Stimulated activated CD8-positive, alpha-beta memory T cell treated with anti-CD3 and anti-CD28 coated beads, Interleukin-7, amount 100 ng/mL, for 1 hour (primary cell): ENCODE measurements at regions not wholly inside any gene's neighbourhood (a gene's known extent, or its start where the extent isn't known, plus 50 kb on each side); places are given as distances from the start of the nearest gene placed in this dataset.
"Not testable (repeated sequence)": the region's sequence is repeated elsewhere in the genome, so short reads cannot be mapped to it uniquely, and the experiment has no call there.

ENCODE experiments used
- DNase-seq, 2 donors: peaks; one replicate each; pipeline ENCODE4 v3.0.0-alpha.2; 2020; ENCODE audit warnings: low read depth in 2 of 2

DNA sequence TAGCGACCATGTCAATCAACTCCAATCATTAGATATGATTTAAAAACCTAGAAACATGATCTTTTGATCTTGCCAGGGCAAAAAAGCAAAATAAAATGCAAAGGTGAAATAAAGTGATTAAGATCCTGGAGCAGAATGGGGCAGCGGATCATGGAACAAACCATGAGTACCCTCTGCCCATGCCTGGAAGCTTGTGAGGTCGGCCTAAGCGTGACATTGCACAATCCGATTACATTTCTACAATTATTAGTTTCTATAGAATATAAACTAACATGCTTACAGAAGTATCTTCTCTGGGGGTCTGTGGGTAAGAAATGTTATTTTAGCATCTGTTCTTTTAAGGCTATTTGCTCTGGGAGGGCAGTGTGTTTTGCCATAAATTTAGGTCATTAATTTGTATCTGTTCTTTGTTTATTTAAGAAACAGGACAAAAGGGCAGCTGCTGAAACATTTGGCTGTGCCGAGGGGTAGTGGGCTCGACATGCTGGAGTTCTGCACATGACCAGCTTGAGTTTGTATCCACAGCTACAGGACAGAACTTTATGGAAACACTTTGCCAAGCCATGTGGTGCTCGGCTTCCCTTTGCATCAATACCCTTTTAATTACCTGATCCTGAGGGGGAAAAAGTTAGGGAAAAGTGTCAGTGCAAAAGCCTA is 55.9 kb downstream of the ZBTB18 start:
- no peak for DNase-seq

DNA sequence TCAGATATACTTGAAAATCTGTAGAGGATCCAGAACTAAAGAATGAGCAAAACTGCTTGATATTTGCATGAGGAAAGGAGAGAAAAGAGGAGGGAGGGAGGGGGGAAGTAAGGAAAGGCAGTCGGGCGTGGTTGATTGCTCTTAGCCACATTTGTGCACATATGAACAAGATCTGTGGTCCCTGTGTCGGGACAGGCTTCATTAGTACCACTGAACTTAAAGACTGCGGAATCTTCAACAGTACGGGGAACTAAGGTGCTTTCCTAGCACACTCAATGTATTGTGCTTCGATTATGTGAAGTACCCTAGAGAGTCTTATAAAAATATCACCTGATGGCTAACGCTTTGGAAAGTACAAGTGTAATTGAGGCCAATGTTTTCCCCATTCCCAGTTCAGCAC is 59.9 kb downstream of the ZBTB18 start:
- DNase-seq = no peak

DNA sequence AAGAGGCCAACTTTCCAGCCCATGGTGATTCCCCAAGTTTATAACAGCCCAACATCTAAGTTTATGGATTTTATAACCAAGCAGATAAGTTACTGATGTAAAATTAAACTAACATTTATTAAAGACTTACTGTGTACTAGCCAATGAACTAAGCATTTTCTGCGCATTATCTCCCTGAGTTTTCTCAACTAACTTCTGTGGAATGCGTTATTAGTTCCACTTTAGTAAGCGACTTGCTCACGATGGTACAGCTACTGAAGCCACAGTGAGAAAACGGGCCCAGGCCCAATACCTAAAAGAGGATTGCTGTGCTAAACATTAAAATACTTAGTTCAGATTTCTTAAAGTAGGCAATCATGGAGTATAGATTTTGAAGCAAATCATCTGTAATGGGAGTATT is 61.0 kb downstream of the ZBTB18 start:
- DNase-seq = no peak

DNA sequence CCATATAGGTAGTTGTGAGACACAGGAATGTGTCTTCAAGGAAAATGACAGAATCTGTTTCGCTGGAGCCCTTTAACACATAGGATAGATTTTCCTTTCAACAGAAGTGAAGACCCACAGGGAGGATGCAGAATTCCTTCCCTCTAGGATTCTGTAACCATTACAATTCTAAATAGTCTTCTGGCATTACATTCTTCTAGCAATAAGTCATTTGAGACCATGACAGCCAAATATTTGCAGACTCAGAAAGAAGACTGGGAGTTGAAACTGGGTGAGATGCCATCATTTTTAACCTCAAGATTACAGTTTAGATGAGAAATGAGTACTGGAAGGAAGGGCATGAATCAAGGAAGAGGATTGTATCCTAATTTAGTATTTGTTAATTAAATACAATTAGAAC is 61.6 kb downstream of the ZBTB18 start:
- no peak for DNase-seq

DNA sequence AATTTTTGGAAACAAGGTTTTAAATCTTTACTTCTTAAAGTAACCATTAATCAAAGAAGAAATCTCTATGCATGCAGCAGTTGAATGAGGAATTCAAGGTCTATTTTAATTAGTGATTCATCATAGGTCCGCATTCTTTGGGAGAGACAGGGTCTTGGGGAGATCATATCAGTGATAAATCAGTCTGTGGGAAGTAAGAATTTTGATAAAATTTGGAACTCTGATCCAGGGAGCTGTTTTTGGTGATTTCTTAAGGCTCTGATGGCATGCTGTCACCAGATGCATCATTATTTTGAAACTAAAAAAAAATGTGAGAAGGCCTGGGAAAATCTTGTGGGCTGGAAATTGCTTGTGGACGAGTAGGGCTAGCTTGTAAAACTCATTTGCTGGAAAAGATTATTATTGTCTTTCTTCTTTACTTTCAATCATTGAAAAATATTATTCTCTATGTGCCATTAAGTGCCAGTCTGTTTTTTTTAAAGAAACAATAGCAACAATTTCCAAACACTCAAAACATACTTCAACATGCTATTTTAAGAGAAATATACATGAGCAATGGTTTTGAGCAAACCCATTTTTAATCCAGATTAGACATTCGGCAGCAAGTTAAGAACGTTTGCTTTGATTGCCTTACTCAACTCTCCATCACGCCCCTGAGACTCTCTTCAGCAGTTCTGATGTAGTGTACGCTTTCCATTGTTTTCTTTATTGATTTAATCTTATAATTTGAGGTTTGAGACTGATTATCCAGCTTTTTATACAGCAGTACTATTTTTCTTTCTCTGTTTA is 62.6 kb downstream of the ZBTB18 start:
- no peak for DNase-seq

DNA sequence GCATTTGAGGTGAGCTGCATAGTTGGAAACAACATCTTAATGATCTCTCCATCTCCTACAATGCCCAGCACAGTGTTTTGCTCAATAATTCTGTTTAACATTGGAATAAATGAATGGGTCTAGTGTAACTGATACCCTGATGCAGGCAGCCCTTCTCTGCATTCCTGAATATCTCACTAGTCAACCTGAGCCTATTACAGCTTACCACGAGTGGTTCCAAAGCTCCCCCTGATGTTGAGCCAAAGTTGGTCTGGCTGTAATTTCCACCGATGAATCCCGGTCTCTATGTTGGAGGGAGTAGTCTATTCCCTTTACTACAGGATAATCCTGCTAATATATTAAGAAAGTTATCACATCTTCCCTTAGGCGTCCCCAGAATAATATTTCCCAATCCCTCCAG is 63.8 kb downstream of the ZBTB18 start:
- DNase-seq = no peak

DNA sequence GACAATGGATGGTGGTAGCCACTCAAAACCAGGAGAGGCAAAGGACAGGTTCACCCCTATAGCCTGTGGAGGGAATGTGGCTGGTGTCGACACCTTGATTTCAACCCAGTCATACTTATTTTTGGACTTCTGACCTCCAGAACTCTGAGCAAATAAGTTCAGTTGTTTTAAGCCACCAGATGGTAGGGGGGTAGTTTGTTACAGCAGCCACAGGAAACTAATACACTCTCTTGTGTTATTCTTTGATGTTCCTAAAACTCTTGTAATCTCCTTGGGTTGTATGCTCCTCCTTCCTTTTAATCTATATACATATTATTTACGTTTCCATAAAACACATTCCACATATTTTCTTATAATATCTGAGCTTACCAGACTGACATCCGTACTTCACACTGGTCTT is 65.9 kb downstream of the ZBTB18 start:
- DNase-seq = no peak

DNA sequence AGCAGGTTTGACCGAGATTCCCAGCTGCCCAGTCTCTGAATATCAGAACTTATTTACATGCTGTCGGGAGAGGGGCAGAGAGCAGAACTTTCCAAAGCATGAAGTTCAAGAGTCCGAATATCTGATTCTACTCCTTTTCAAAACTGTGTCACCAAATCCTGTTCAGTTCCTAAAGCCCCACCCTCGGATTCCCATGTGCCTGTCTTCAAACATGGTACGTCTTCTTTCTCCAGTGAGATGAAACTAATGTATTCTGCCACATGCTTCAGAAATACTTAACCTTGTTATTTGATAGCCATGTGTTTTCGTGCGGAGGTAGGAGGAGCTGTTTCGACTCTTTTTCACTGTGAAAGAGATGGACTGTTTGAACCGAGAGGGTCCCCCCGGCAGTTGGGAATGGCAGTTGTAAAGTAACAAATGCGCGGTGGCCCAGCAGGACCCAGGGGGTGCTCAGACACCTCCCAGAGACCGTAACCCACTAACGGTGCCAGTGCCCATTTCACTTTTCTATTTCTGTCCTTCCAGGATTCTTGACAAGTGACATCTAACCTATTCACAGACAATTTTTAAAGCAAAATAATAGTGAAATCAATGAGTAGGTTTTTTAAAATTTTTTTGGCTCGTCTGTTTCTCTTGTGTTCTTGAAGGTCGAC is 67.2 kb downstream of the ZBTB18 start:
- DNase-seq = no peak

DNA sequence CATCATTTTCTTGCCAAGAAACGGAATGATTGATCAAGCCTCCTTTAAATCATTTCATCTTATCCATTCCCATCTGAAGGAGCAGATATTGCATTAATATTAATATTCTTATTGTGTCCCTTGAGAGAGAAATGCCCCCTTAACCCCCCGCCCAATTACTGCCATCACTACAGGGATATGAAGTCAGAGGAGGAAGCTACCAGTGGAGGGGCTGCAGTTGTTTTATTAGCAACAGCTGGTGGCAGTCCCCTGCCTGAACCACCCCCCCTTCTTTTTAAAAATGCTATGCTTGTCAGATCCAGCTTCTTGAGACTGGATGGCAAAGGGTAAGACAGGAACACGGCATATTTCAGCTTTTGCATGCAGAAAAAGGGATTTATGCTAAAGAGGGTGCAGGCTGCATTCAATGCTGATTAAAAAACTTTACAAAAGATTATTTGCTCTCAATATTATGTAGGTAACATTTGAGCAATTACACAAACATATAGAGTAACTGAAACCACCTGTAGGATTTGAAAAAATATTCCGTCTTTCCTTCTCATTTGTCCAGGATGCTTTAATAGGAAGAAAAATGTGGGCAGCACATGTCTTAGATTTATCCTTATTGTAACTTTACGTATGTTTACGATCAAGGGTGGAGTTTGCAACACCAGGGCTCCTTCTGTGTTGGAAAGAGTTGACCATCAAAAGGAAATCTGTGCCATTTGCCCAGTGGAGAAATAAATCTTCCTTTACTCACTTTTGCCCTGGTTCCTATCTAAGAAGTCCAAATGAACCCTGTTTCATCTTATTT is 77.7 kb downstream of the ZBTB18 start:
- no peak for DNase-seq

DNA sequence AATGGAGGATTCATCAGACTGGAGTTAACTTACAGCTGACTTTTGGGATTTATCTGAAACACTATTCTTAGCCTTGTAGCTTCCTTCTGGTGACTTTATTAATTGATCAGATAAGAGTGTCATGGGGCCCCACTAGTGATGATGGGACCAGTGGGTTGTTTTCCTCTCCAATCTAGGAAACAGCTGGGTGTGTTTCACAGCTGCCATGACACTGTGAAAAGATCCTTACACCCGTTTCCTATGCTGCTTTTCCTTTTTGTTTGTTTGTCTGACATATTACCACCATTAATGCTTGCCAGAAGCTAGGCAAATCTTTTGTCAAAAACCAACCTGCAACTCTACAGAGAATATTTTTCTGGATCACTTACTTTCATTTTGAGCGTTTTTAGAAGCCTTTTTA is 86.2 kb downstream of the ZBTB18 start:
- DNase-seq = no peak

DNA sequence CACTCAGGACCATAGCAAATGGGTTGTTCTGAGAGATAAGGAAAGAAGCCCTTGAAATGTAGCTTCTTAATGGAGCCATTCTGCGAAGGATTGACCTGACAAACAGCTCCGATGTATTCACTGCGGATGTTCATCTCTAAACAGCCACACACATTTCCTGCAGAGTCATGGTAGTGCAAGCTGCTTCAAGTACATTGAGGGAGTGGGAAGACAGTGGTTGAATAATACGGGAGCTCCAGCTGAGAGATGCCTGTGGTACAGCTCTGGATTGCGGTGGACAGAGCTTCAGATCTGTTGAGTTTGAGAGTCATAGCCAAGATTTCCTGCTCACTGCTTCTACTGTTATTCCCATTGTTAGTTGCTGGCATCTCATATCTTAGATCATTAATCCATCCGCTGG is 86.6 kb downstream of the ZBTB18 start:
- no peak for DNase-seq

DNA sequence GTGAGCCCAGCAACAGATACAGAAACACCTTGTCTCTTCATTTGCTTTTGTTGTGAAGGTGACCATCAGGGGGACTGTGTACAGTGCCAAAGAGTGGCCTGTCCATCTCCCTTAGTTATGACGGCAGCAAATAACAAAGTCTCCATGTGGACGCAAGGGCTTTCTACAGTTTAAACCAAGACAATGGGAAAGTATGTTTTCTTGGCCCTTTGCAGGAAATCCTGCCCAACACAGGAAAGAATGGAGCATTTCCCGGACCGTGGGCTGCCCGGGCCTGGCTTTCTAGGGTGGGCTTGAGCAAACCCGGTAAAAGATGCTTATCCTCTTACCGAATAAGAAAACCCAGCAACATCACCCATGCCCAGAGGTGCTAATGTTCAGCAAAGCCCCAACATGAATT is 87.3 kb downstream of the ZBTB18 start:
- no peak for DNase-seq

DNA sequence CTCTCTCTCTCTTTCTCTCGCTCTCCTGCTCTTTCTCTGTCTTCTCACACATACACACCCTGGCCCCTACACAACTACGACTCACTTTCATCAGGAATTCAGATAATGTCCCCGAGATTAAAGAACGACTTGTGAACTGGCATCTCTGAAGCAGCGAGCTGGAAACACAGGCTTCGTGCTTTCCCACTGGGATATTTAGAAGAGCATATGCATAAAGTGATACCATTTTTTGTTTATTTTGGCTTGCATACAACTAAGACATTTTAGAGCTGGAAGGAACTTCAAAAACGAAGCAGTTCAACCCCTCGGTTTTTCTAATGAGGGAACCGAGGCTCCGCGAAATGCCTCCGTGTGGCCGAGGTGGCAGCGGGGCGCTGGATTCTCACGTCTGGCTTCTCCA is 88.6 kb downstream of the ZBTB18 start:
- no peak for DNase-seq

DNA sequence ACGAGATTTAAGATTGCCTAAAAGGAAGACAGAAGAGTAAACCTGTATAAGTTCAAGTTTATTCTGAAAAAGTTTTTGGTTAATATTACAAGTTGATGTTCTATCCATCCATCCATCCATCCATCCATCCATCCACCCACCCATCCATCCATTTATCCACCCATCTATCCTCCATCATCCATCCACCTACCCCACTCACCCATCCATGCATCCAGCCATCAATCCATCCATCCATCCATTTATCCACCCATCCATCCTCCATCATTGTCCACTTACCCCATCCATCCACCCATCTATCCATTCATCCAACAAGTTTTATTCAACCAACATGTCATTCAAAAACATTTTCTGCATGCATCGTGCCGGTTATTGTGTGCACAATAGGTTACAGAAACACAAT is 89.3 kb downstream of the ZBTB18 start:
- DNase-seq = no peak

DNA sequence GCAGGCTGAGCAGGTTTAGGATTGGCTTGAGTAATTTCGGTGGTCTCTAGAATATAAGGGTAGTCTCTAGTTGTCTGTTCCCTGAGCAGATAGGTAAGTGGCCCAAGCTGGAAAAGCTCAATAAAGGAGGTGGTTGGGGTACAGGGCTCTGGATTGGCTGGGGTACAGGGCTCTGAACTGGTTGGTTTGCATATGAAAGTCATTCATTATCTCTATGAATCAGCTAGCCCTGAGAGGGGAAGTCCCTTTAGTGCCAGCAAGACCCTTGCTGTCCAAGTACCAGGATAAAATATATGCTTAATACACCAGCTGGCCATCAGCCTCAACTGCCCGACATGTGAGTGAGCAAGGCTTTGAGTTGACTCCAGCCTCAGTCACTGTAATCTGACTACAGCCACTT is 93.0 kb downstream of the ZBTB18 start:
- DNase-seq = no peak

DNA sequence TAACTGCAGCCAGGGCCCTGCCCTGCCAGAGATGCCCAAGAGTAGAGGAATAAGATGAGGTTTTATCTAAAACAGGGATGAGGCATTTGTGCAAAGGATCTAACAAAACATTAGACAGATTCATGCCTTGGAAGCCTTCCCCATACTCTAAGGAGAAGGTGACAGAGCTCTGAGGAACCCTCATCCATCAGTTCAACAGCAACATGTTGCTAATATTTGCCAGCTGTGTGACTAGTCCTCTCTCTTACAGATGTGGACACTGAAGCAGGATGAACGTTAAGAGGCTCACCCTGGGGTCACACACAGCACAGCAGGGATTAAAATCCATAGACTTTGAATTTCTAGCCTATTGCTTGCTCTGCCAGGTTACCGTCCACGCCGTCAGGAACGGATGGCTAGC is 99.0 kb downstream of the ZBTB18 start:
- no peak for DNase-seq

DNA sequence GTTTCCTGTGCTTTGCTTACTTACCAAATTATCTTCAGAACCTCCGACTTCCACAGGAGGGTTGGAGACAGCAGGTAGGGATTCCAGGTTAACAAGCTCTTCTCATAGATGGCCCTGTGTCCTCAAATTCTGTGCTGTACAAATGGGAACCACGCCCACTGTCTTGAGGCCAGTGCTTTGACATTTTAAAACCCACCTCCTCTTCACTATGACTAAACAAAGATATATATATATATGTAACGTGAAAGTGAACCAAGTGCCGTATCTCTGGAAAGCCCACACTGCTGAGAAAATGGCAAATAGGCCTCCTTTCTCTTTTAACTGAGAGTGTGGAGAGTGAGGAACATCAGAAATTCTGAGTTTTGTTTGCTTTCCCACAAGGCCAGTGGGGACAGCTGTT is 99.6 kb downstream of the ZBTB18 start:
- DNase-seq = no peak

DNA sequence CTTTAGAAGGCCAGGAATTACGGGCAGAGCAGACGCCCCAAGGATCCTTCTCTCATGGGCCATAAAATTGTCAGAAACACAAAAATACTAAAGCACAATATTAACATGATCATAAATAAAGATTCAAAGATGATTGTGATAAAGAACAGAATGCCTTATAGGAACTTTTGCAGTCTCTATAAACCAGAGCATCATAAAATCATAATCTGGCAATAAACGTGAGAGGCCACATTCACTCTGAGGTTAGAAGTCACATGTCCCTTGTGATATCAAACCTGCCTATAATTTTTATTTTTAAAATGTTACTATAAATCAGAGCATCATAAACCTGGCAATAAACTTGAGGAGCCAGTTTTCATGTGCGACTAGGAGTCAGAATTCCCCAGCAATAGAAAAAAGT is 100.5 kb downstream of the ZBTB18 start:
- no peak for DNase-seq

DNA sequence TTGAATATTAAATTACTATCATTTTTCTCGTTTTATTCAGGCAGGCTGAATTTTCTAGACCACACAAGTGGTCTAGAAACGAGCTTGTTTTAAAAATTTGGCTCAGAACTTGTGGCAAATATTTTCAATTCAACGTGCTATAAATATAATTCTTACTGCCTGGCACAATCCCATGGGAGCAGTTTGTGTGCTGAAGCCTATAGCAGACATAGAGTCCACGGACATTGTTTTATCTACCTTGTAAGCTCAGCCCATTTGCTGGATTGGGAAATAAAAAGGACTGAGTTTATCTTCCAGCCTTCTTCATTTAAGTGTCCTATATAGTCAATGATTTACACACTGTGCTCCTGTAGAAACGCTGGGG is 103.4 kb downstream of the ZBTB18 start:
- DNase-seq = no peak

DNA sequence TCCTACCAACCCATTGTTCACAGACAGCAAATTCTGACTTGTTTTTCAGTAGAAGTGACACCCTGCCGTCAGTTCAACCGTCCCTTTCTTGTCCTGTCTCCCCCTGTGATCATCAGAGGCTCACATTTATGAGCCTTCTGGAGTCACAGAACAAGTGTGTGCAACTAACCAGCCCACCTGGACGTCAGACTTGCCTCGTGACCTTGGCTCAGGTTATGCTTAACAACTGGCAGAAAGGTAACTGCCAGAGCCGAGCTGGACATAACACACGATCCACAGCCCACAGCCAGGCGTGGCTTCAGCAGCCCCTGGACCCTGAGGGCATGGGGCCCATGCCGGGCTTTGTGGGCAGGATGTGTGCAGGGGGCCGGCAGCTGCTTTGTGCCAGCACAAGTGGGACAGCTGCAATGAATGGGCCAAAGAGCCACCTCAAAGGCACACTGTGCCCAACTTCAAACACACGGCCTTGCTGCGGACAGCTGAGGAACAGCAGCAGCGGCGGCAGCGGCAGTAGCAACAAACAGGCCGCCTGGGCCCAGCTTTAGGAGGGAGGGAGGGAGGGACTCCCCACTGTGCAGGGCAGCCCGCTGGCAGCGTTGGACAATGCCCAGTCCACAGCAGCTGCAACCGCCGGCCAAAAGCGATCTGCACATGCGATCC is 103.9 kb downstream of the ZBTB18 start:
- DNase-seq = no peak

DNA sequence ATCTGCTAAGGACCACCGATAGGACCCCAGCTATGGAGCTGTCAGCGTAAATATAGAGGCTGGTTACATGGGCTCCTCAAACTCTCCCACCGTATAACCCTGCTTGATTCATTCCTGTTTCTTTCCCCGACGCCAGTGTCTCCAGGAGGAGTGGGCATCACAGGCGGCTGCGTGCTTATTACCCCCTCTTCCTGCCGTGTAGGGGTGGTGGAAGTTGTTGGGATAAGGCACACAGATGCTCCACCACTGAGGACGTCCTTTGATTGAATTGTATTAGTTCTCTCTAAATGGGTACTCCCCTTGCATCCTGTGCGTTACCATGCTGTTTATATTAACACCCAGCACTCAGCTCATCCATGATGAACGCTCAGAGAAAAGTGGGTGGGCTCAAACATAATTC is 104.6 kb downstream of the ZBTB18 start:
- DNase-seq = no peak

DNA sequence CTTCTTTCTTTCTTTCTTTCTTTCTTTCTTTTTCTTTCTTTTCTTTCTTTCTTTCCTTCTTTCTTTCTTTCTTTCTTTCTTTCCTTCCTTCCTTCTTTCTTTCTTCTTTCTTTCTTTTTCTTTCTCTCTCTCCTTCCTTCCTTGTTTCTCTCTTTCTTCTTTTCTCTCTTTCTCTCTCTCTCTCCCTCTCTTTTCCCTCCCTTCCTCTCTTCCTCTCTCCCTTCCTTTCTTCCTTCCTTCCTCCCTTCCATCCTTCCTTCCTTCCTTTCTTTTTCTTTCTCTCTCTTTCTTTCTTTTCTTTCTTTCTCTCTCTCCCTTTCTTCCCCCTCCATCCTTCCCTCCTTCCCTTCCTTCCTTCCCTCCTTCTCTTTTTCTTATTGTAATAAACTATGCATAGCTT is 105.5 kb downstream of the ZBTB18 start:
- not testable (repeated sequence) for DNase-seq
